Keratinocyte (primary cell): ENCODE measurements at regions not wholly inside any gene's neighbourhood (a gene's known extent, or its start where the extent isn't known, plus 50 kb on each side); places are given as distances from the start of the nearest gene placed in this dataset.
"Not testable (repeated sequence)": the region's sequence is repeated elsewhere in the genome, so short reads cannot be mapped to it uniquely, and the experiment has no call there.

ENCODE experiments used
- DNase-seq: peaks from one replicate; pipeline ENCODE4 v3.0.0-alpha.2; 2011; ENCODE audit warnings: low read depth, missing footprints, low spot score
- FAIRE-seq: peaks from 2 replicates; lab custom pipeline; 2011; peaks lifted over from hg19 to GRCh38; lab: Jason Lieb, UNC
- H2AFZ ChIP-seq: 2 replicates; pipeline ENCODE4 v1.6.0; 2012; ENCODE audit warnings: low read length, control low read depth, inconsistent platforms; ENCODE audit not compliant: control insufficient read depth
- H3K27ac ChIP-seq: 2 replicates; pipeline ENCODE4 v1.5.1; 2011; ENCODE audit warnings: low read length; ENCODE audit not compliant: control insufficient read depth, insufficient read depth
- H3K27me3 ChIP-seq: 3 replicates; pipeline ENCODE4 v1.6.0; 2011; ENCODE audit warnings: low read length; ENCODE audit not compliant: control insufficient read depth, insufficient read depth; ENCODE audit errors: extremely low read depth
- H3K36me3 ChIP-seq, 2 experiments: 2 replicates in 1 of 2; 3 replicates in 1 of 2; pipeline ENCODE4 v1.5.1; 2011; ENCODE audit warnings: low read length in 2 of 2, mild to moderate bottlenecking in 1 of 2; ENCODE audit not compliant: control insufficient read depth in 2 of 2, insufficient read depth in 2 of 2; ENCODE audit errors: extremely low read depth in 1 of 2
- H3K4me1 ChIP-seq: 3 replicates; pipeline ENCODE4 v1.5.1; 2011; ENCODE audit warnings: low read length; ENCODE audit not compliant: control insufficient read depth, insufficient read depth; ENCODE audit errors: extremely low read depth
- H3K4me2 ChIP-seq: 3 replicates; pipeline ENCODE4 v1.6.0; 2011; ENCODE audit warnings: low read depth, low read length; ENCODE audit not compliant: control insufficient read depth, insufficient read depth; ENCODE audit errors: extremely low read depth
- H3K4me3 ChIP-seq, 3 experiments: fragments of 200-600 bp in 1 of 3; sonication (generic) in 1 of 3; 2 replicates in 2 of 3; 3 replicates in 1 of 3; pipeline ENCODE4 v1.5.1; 2011 to 2016; ENCODE audit warnings: low read length in 3 of 3, mild to moderate bottlenecking in 3 of 3, control low read depth in 2 of 3, inconsistent platforms in 1 of 3, low read depth in 1 of 3, mixed read lengths in 1 of 3, mixed run types in 1 of 3, moderate library complexity in 1 of 3; ENCODE audit not compliant: control insufficient read depth in 2 of 3, insufficient read depth in 2 of 3; ENCODE audit errors: extremely low read depth in 1 of 3
- H3K79me2 ChIP-seq: 2 replicates; pipeline ENCODE4 v1.6.0; 2012; ENCODE audit warnings: low read length; ENCODE audit not compliant: control insufficient read depth, insufficient read depth
- H3K9ac ChIP-seq: 3 replicates; pipeline ENCODE4 v1.6.0; 2011; ENCODE audit warnings: low read length; ENCODE audit not compliant: control insufficient read depth, insufficient read depth; ENCODE audit errors: extremely low read depth
- H3K9me1 ChIP-seq: 3 replicates; pipeline ENCODE4 v1.6.0; 2011; ENCODE audit warnings: low read length; ENCODE audit not compliant: control insufficient read depth, insufficient read depth; ENCODE audit errors: extremely low read depth
- H3K9me3 ChIP-seq: 2 replicates; pipeline ENCODE4 v1.5.1; 2012; ENCODE audit warnings: low read depth, low read length; ENCODE audit not compliant: control insufficient read depth
- H4K20me1 ChIP-seq: 3 replicates; pipeline ENCODE4 v1.6.0; 2011; ENCODE audit warnings: low read length; ENCODE audit not compliant: control insufficient read depth, insufficient read depth; ENCODE audit errors: extremely low read depth
- CTCF ChIP-seq, 3 experiments: IDR thresholded peaks in 1 of 3; conservative IDR thresholded peaks in 1 of 3; optimal IDR thresholded peaks in 1 of 3; 2 replicates in 2 of 3; 3 replicates in 1 of 3; pipeline versions ENCODE3 to v1.5.1; 2011; ENCODE audit warnings: low read length in 3 of 3, mild to moderate bottlenecking in 3 of 3, moderate library complexity in 2 of 3, control low read depth in 1 of 3, inconsistent platforms in 1 of 3; ENCODE audit not compliant: insufficient read depth in 2 of 3; ENCODE audit errors: extremely low read depth in 1 of 3
- EZH2 ChIP-seq: IDR thresholded peaks from one replicate; pipeline ENCODE4 v1.6.1; 2012; ENCODE audit warnings: inconsistent platforms, mild to moderate bottlenecking, low read length, moderate library complexity
- dilution Hi-C: fragments of 300-500 bp; cut with MboI; formaldehyde crosslinking; loops from one replicate; pipeline ENCODE4 v1.7.0; 2020; ENCODE audit warnings: low sequenced_read_pairs; ENCODE audit not compliant: extremely low pct_ligation_motif_present

DNA sequence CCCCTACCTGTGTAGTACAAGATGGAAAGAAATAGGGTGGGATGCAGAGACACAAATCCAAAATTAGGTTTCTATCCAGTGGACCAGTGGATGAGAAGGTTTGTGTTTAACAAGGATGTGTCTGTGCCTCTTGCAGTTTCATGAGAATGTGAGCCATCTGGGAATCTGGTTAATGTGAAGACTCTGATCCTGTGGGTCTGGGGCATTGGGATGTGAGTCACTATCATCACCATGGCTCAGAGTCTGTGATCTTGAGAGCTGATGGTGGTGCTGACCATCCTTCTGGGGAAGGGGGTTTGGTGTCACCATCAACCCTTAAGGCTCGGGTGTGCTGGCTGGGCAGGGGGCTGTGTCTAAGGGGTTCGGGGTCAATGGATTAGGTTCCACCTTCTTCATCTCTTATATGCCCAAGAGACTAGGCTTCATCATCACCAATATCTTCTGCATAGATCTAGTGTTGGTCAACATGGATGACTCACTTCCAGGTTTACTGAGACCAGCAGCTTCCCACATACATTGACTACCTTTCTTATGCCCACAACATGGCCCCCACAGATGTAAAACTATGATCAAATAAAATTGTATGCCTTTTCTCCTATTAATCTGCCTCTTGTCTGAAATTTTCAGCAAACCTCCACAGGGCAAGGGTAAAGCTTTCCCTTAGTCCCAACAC is 65.7 kb upstream of the MID1 start:
- Histone ChIP-seq H3K27me3 (no peaks in the 10 kb centered on the region), H3K9me3 (no peaks in the 10 kb centered on the region), H3K9ac (no peak overlapping the region), H3K27ac (no peak overlapping the region), H3K9me1 (no peaks in the 10 kb centered on the region), H4K20me1 (no peaks in the 10 kb centered on the region), H3K4me2 (no peak overlapping the region), H3K4me3 (no peak overlapping the region), H3K4me1 (no peaks in the 10 kb centered on the region), H2AFZ (no peak overlapping the region), H3K36me3 (no peaks in the 10 kb centered on the region), H3K79me2 (no peaks in the 10 kb centered on the region)
- FAIRE-seq = no peak
- no peak for TF ChIP-seq EZH2
- no peak for TF ChIP-seq CTCF (optimal IDR thresholded peaks at IDR 0.05 in 1 of 3, IDR thresholded peaks at IDR 0.05 in 1 of 3, conservative IDR thresholded peaks at IDR 0.05 in 1 of 3; ENCODE audit: extremely low read depth in 1 of 3, insufficient read depth in 2 of 3, low read length in 3 of 3)
- dilution Hi-C loops = no loop called here
- DNase-seq = no peak

DNA sequence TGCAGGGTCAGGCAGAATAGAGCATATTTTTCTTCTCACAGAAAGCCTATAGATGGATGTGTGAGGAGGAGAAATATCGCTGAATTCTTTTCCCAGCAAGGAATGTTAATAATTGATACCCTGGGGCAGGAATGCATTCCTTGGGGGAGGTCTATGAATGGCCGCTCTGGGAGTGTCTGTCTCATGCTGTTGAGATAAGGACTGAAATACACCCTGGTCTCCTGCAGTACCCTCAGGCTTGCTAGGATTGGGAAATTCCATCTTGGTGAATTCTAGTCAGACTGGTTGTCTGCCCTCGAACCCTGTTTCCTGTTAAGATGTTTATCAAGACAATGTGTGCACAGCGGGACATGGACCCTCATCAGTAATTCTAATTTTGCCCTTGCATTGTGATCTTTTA is 71.4 kb upstream of the MID1 start:
- H2AFZ ChIP-seq, H3K27me3 ChIP-seq, H3K79me2 ChIP-seq, H3K4me2 ChIP-seq, H3K4me3 ChIP-seq, DNase-seq, H3K9ac ChIP-seq, FAIRE-seq, dilution Hi-C loops, H3K36me3 ChIP-seq, H3K9me1 ChIP-seq, H3K9me3 ChIP-seq, H4K20me1 ChIP-seq, H3K4me1 ChIP-seq, H3K27ac ChIP-seq: not testable (repeated sequence)
